SU-DHL-6 (cell line): ENCODE measurements at regions not wholly inside any gene's neighbourhood (a gene's known extent, or its start where the extent isn't known, plus 50 kb on each side); places are given as distances from the start of the nearest gene placed in this dataset.

Experiments
- H2AFZ ChIP-seq: fragments of 200-600 bp; sonication (generic); 2 replicates; pipeline ENCODE4 v1.6.1; 2014; ENCODE audit warnings: low read depth, mild to moderate bottlenecking, moderate library complexity, mixed read lengths, antibody characterized with exemption, low read length; ENCODE audit not compliant: severe bottlenecking
- H3F3A ChIP-seq: fragments of 200-600 bp; shearing (Covaris generic); 2 replicates; pipeline ENCODE4 v1.6.0; 2016; ENCODE audit warnings: antibody characterized with exemption, mild to moderate bottlenecking; ENCODE audit not compliant: insufficient read depth
- H3K27ac ChIP-seq: fragments of 200-600 bp; sonication (generic); 2 replicates; pipeline ENCODE4 v1.5.1; 2016; ENCODE audit warnings: low read depth, mild to moderate bottlenecking, low read length, moderate library complexity, mixed read lengths
- H3K27me3 ChIP-seq: fragments of 200-600 bp; sonication (generic), shearing (Covaris generic); 2 replicates; pipeline ENCODE4 v1.6.0; 2014; ENCODE audit warnings: mild to moderate bottlenecking, low read length
- H3K36me3 ChIP-seq: fragments of 200-600 bp; sonication (generic); 2 replicates; pipeline ENCODE4 v1.6.1; 2014; ENCODE audit warnings: mild to moderate bottlenecking, low read length, mixed read lengths
- H3K4me2 ChIP-seq: fragments of 300-600, 200-600 bp; shearing (Covaris generic), sonication (generic); 2 replicates; pipeline ENCODE4 v1.6.0; 2014; ENCODE audit warnings: low read length, low read depth, mild to moderate bottlenecking; ENCODE audit not compliant: poor library complexity, severe bottlenecking
- H3K4me3 ChIP-seq: fragments of 200-600 bp; sonication (generic); 2 replicates; pipeline ENCODE4 v1.5.1; 2014; ENCODE audit warnings: antibody characterized with exemption, low read length, mild to moderate bottlenecking, mixed read lengths; ENCODE audit not compliant: insufficient read depth, poor library complexity, severe bottlenecking
- H3K79me2 ChIP-seq: fragments of 200-600 bp; sonication (generic); 2 replicates; pipeline ENCODE4 v1.6.1; 2014; ENCODE audit warnings: mild to moderate bottlenecking, low read length, moderate library complexity; ENCODE audit not compliant: insufficient read depth
- H3K9ac ChIP-seq: fragments of 200-600 bp; sonication (generic); 2 replicates; pipeline ENCODE4 v1.7.0; 2014; ENCODE audit warnings: mild to moderate bottlenecking, low read length
- H3K9me2 ChIP-seq: fragments of 200-600 bp; sonication (generic); replicated peaks from 2 replicates; pipeline ENCODE4 v1.6.1; 2014; ENCODE audit warnings: low read length; ENCODE audit not compliant: insufficient read depth
- H3K9me3 ChIP-seq: fragments of 200-600 bp; sonication (generic); 2 replicates; pipeline ENCODE4 v1.6.1; 2014; ENCODE audit warnings: low read length, mixed read lengths; ENCODE audit not compliant: insufficient read depth
- H4K20me1 ChIP-seq: fragments of 200-600 bp; sonication (generic); 2 replicates; pipeline ENCODE4 v1.6.1; 2014; ENCODE audit warnings: low read depth, mild to moderate bottlenecking, antibody characterized with exemption, low read length, moderate library complexity, mixed read lengths
- EZH2phosphoT487 ChIP-seq: fragments of 200-600 bp; sonication (generic), shearing (Covaris generic); conservative IDR thresholded peaks from 2 replicates; pipeline ENCODE4 v1.6.1; 2018; ENCODE audit warnings: mild to moderate bottlenecking, antibody characterized with exemption, low read length, moderate library complexity, mixed read lengths
- TF ChIP-seq, protein P1 (sequence below): fragments of 200-600 bp; sonication (generic); IDR thresholded peaks from one replicate; pipeline ENCODE4 v1.5.1; 2017; ENCODE audit warnings: antibody characterized with exemption, mild to moderate bottlenecking, low read length, moderate library complexity; ENCODE audit not compliant: insufficient read depth, poor library complexity, severe bottlenecking

GRCh38 chr4:182144626-182145333 lies 98.4 kb upstream of the TENM3 start:
- Histone ChIP-seq H3K9me2 (no peaks in the 10 kb centered on the region), H3K79me2 (no peaks in the 10 kb centered on the region), H4K20me1 (no peaks in the 10 kb centered on the region), H3K36me3 (no peaks in the 10 kb centered on the region), H2AFZ (no peak overlapping the region), H3K4me2 (no peak overlapping the region), H3K27ac (no peak overlapping the region), H3F3A (no peaks in the 10 kb centered on the region), H3K9me3 (no peaks in the 10 kb centered on the region), H3K9ac (no peak overlapping the region), H3K27me3 (no peaks in the 10 kb centered on the region), H3K4me3 (no peak overlapping the region)
- TF ChIP-seq, protein P1, sequence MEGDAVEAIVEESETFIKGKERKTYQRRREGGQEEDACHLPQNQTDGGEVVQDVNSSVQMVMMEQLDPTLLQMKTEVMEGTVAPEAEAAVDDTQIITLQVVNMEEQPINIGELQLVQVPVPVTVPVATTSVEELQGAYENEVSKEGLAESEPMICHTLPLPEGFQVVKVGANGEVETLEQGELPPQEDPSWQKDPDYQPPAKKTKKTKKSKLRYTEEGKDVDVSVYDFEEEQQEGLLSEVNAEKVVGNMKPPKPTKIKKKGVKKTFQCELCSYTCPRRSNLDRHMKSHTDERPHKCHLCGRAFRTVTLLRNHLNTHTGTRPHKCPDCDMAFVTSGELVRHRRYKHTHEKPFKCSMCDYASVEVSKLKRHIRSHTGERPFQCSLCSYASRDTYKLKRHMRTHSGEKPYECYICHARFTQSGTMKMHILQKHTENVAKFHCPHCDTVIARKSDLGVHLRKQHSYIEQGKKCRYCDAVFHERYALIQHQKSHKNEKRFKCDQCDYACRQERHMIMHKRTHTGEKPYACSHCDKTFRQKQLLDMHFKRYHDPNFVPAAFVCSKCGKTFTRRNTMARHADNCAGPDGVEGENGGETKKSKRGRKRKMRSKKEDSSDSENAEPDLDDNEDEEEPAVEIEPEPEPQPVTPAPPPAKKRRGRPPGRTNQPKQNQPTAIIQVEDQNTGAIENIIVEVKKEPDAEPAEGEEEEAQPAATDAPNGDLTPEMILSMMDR, result no peak
- TF ChIP-seq EZH2phosphoT487, result no peak

DNA sequence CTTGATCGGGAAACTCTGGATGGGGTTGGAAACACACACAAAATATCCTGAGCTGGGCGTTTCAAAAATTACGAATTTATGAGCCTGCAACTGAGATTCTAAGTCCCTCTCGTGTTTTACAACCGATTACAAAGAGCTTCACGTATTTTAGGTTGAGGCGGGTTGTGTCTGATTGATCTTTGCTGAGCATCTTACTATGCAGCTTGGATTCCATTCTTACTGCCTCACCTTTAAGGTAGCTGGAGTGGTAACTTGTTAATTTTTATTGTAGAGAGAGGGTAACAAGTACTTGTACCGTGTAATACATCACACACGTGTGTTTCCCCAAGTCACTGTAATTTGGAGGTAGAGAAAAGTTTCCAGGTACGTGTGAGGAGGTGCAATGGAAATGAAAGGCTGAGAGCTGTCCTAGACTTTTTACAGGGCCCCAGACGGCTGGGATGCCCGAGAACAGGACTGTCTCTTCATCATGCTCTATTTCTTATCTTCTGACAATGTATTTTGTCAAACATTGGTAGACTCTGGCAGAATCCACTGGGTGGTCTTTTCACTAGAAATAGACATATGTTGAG lies 97.8 kb upstream of the TENM3 start:
- no peak overlapping the region for H3K9ac ChIP-seq
- TF ChIP-seq, protein P1, result no peak
- no peak overlapping the region for H2AFZ ChIP-seq

DNA sequence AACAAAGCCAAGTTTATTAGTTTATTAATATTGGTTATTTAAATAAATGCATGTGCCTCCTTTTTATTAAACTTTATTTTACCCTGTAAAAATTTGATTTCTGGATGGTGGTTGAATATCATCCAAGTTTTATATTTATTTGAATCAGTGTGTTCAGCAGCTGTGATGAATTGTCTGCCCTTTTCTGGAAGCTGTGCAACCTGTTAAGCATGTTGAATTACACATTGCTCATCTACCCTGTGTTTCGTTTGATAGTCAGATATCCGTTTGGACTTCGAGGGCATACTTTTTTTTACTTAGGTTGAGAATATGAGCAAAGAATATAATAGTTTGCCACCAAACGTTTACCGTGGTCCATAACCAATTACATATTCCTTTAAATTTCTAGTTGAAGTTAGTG lies 95.8 kb upstream of the TENM3 start:
- H3K27ac ChIP-seq, result no peak overlapping the region
- no peak overlapping the region for H3K9ac ChIP-seq
- no peaks in the 10 kb centered on the region for H3K9me3 ChIP-seq
- no peaks in the 10 kb centered on the region for H3K9me2 ChIP-seq
- no peaks in the 10 kb centered on the region for H3K79me2 ChIP-seq
- no peak overlapping the region for H3K4me3 ChIP-seq
- no peaks in the 10 kb centered on the region for H4K20me1 ChIP-seq
- TF ChIP-seq EZH2phosphoT487, result no peak
- TF ChIP-seq, protein P1, result no peak
- H3F3A ChIP-seq, result no peaks in the 10 kb centered on the region
- H3K27me3 ChIP-seq, result no peaks in the 10 kb centered on the region
- no peak overlapping the region for H3K4me2 ChIP-seq
- no peaks in the 10 kb centered on the region for H3K36me3 ChIP-seq
- no peak overlapping the region for H2AFZ ChIP-seq

More for the DNA sequence above, 97.8 kb upstream of the TENM3 start:
- H3K27me3 ChIP-seq, result no peaks in the 10 kb centered on the region
- no peaks in the 10 kb centered on the region for H3K36me3 ChIP-seq
- H3K4me2 ChIP-seq, result no peak overlapping the region
- no peak overlapping the region for H3K4me3 ChIP-seq
- H3K27ac ChIP-seq, result no peak overlapping the region
- no peaks in the 10 kb centered on the region for H3K9me2 ChIP-seq
- no peaks in the 10 kb centered on the region for H3K9me3 ChIP-seq
- H3F3A ChIP-seq, result no peaks in the 10 kb centered on the region
- no peaks in the 10 kb centered on the region for H3K79me2 ChIP-seq
- H4K20me1 ChIP-seq, result no peaks in the 10 kb centered on the region
